ENCODE measurements at regions not wholly inside any gene's neighbourhood (a gene's known extent, or its start where the extent isn't known, plus 50 kb on each side); places are given as distances from the start of the nearest gene placed in this dataset.

GRCh38 chr11:120004723-120005122 is 133.2 kb downstream of the TRIM29 start:
- no peak for TF ChIP-seq EZH2 (IDR thresholded peaks at IDR 0.05; ENCODE audit: low read depth, unreplicated experiment)
- no peak for TF ChIP-seq CTCF (conservative IDR thresholded peaks at IDR 0.05; ENCODE audit: low read depth in 2 of 2)
- TF ChIP-seq EZH2phosphoT487 (IDR thresholded peaks at IDR 0.05; ENCODE audit: unreplicated experiment): no peak
- TF ChIP-seq ZNF462 (CRISPR knock-in tag; IDR thresholded peaks at IDR 0.05): no peak
- no peak for TF ChIP-seq JUNB (IDR thresholded peaks at IDR 0.05; ENCODE audit: unreplicated experiment)
- no peak for TF ChIP-seq REST (IDR thresholded peaks at IDR 0.05; ENCODE audit: unreplicated experiment)
- TF ChIP-seq POLR2AphosphoS5 (IDR thresholded peaks at IDR 0.05; ENCODE audit: low read depth): no peak
- TF ChIP-seq ETS1 (IDR thresholded peaks at IDR 0.05): no peak
- TF ChIP-seq CREB1 (CRISPR knock-in tag; IDR thresholded peaks at IDR 0.05; ENCODE audit: low read depth): no peak
- TF ChIP-seq NANOG (IDR thresholded peaks at IDR 0.05; ENCODE audit: borderline replicate concordance): no peak
